ENCODE measurements at regions not wholly inside any gene's neighbourhood (a gene's known extent, or its start where the extent isn't known, plus 50 kb on each side); places are given as distances from the start of the nearest gene placed in this dataset.

DNA sequence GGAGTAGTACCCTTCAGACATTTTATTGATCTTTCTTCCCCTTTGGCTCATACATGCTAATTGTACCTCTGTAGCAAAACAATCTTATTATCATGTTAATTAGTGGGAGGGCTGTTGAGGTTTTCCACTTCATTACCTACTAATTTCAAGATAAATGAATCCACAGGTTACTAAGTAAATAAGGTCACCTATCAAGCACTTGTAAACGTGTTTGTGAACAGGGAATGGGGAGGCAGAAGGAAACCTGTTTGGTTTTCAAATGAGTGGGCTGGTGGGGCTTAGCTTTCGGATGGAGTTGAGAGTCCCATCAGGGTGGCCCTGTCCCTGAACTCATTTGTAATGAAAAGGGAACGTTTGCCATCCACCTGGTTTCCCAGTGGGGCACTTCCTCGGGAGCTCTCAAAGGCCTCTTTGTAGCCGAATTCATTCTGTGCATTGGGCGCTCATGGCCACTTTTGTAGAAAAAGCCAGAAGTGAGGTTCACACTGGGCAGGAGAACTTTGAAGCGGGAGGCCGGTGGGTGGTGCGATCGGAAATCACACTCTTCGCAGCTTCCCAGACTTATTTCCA is 419.8 kb upstream of the NR2F2 start:
- no peak for DNase-seq (ENCODE audit: low read depth in 2 of 2)

GRCh38 chr15:95911570-95912279 is 418.8 kb upstream of the NR2F2 start:
- no peak for DNase-seq (ENCODE audit: low read depth in 2 of 2)

DNA sequence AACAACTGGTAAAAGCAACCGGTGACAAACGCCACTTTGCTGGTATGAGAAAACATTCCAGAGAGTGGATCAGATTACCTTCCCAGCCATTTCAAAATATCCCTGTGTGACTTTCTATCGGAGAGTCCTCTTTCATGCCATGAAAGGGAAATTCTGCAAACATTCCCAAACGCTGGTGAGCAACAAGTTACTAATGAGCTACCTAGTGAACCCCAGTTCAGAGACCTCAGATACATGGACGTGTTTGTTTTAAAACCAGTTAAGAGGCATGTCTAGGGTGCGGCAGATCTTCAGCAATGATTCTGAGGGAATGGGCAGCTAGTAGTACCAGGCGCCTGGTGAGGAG is 418.2 kb upstream of the NR2F2 start:
- no peak for DNase-seq (ENCODE audit: low read depth in 2 of 2)

- DNase-seq (ENCODE audit: low read depth in 2 of 2): no peak
Observed at GRCh38 chr15:95912728-95913127, 417.8 kb upstream of the NR2F2 start.

GRCh38 chr15:95916568-95916967 is 413.9 kb upstream of the NR2F2 start:
- DNase-seq (ENCODE audit: low read depth in 2 of 2): no peak

DNA sequence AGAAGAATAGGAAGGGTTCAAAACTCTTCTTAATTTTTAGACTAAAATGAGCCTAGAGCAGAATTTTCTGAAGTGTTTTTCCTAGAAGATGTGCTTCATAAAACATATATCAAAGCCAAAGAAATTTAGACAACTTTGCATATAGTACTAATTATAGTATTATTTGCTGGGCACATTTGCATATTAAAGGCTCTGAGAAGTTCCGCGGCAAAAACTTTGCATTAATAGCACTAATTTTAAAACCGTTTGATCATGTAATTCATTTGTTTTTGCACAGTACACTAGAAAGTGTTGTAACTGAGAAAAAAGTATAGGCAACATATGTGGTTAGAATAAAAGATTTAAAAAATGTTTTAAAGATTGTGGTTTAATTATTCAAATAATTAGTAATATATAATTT is 412.0 kb upstream of the NR2F2 start:
- no peak for DNase-seq (ENCODE audit: low read depth in 2 of 2)

- DNase-seq (ENCODE audit: low read depth in 2 of 2): no peak
Observed at GRCh38 chr15:95919460-95919859, 411.0 kb upstream of the NR2F2 start.

DNA sequence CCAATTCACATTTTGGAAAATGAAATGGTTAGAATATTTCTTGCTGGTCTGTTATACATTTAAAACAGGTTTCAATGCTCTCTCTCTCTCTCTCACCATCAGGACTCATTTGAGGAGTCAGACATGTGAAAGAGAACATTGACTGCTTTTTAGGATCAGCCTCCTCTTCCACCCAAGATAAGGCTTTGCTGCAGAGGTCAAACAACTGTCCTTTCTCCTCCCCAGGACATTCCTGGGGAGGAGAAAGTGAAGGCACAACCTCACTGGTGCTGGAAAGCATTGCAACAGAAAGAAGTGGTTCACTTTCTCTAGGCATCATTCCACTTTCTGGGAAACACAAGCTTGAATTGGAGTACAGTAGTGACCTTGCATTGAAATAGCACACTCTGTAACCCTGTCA is 409.1 kb upstream of the NR2F2 start:
- no peak for DNase-seq (ENCODE audit: low read depth in 2 of 2)

GRCh38 chr15:95922431-95922830 is 408.1 kb upstream of the NR2F2 start:
- no peak for DNase-seq (ENCODE audit: low read depth in 2 of 2)

DNA sequence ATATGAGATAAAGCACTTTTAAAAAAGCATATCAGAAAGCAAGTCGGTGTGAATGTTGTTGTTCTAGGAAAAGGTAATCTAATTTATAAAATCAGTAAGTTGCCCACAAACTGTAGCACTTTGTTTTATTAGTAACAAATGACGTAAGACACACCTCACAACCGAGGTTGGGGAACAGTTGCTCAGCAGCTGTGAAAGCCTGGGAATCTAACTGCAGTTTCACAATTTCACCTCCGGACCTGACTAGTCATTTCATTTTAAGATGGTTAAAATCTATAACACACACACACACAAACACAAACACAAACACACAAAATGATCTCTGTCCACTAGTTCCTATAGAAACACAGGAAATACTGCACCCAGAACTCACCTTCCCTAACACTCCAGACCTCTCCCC is 406.7 kb upstream of the NR2F2 start:
- no peak for DNase-seq (ENCODE audit: low read depth in 2 of 2)

- DNase-seq (ENCODE audit: low read depth in 2 of 2): no peak
Observed at GRCh38 chr15:95928822-95929221, 401.7 kb upstream of the NR2F2 start.

DNA sequence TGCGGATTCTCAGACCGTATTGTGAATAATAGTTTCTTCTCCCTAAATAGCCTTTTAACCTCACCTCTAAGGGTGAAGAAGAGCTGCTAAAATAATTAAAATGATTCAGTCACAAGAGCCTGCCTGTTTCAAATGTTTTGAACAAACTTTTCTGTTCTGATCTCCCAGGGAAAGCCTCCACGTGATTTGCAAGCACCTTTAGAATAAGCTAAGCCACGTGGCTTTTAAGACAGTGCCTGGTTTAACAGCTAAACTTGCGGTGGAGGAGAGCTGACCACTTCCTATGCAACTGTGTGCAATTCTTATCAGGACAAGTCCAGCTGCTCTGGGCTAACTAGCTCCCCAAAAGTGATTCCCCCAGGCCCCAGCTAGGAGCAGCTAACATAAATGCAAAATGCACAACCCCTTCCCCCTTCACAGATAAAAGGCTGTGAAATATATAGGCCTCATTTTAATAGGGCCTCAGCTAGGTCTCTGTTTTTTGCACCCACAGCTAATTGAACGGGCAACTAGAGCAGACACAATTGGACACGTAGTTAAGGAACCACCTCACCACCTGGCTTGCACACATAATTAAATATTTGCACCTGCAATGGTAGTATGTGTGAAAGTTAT is 401.2 kb upstream of the NR2F2 start:
- DNase-seq (ENCODE audit: low read depth in 2 of 2): no peak

- no peak for DNase-seq (ENCODE audit: low read depth in 2 of 2)
Observed at GRCh38 chr15:95930659-95931375, 399.7 kb upstream of the NR2F2 start.

DNA sequence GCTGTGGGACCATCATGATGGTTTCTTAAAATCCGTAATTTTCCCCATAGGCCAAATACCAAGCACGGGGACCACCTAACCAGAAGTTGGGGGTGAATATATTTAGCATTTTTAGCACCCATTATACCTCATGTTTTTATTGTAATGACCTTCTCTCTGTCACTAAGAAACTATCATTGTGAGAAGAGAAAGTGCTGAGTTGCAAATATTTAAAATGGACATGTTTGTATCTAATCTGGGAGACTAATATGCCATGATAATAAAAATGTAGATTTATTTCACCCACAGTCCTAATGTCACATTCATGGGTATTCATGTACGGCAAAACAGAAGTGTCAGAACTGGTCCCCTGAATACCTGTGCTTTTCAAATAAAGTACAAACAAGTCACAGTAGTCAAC is 398.9 kb upstream of the NR2F2 start:
- no peak for DNase-seq (ENCODE audit: low read depth in 2 of 2)

DNA sequence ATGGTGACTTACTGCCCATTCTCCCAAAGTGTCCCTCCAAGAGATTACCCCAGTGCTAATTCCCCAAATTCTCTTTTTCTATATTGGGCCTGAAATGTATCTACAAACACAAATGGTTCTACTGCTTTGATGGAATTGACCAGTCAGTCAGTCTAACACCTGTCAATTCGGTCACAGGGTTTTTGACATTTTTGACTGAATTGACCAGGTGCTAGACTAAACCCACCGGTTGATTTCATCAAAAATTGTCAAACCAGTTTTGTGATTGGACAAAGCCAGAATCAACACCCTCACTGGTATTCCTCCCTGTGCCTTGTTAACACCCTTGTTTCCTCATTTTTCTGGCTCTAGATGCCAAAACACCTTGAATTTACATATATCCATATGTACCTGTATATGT is 398.4 kb upstream of the NR2F2 start:
- no peak for DNase-seq (ENCODE audit: low read depth in 2 of 2)

DNA sequence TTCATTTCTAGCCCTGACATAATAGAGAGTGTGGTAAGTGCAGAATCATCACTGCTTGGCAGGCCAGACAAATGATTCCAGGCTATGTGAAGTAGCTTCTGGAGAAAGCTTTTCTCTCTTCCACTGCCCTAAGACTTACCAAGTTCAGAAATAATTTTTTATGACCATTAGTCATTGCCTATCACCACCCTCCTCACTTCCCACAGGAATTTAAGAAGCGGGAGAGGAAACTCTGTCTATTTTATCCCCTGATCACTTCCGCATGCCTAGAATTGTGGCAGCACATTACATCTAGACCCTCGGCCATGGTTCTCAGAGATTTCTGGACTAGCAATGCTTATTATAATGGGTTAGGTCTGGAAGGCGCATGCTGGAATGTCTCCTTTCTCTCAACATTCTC is 397.8 kb upstream of the NR2F2 start:
- no peak for DNase-seq (ENCODE audit: low read depth in 2 of 2)

- DNase-seq (ENCODE audit: low read depth in 2 of 2): no peak
Observed at GRCh38 chr15:95935852-95936251, 394.6 kb upstream of the NR2F2 start.

GRCh38 chr15:95937128-95937528 is 393.4 kb upstream of the NR2F2 start:
- no peak for DNase-seq (ENCODE audit: low read depth in 2 of 2)

- no peak for DNase-seq (ENCODE audit: low read depth in 2 of 2)
Observed at GRCh38 chr15:95940431-95940985, 390.0 kb upstream of the NR2F2 start.

GRCh38 chr15:95944193-95944592 is 386.3 kb upstream of the NR2F2 start:
- no peak for DNase-seq (ENCODE audit: low read depth in 2 of 2)

GRCh38 chr15:95944661-95945255 is 385.7 kb upstream of the NR2F2 start:
- no peak for DNase-seq (ENCODE audit: low read depth in 2 of 2)

- DNase-seq (ENCODE audit: low read depth in 2 of 2): no peak
Observed at GRCh38 chr15:95946241-95946640, 384.3 kb upstream of the NR2F2 start.

Measured in stimulated activated CD4-positive, alpha-beta T cell treated with anti-CD3 and anti-CD28 coated beads, Interleukin-12 subunit alpha, Interleukin-12 subunit beta, amount 100 ng/mL, for 24 hours (primary cell).